ENCODE measurements at regions not wholly inside any gene's neighbourhood (a gene's known extent, or its start where the extent isn't known, plus 50 kb on each side); places are given as distances from the start of the nearest gene placed in this dataset.

DNA sequence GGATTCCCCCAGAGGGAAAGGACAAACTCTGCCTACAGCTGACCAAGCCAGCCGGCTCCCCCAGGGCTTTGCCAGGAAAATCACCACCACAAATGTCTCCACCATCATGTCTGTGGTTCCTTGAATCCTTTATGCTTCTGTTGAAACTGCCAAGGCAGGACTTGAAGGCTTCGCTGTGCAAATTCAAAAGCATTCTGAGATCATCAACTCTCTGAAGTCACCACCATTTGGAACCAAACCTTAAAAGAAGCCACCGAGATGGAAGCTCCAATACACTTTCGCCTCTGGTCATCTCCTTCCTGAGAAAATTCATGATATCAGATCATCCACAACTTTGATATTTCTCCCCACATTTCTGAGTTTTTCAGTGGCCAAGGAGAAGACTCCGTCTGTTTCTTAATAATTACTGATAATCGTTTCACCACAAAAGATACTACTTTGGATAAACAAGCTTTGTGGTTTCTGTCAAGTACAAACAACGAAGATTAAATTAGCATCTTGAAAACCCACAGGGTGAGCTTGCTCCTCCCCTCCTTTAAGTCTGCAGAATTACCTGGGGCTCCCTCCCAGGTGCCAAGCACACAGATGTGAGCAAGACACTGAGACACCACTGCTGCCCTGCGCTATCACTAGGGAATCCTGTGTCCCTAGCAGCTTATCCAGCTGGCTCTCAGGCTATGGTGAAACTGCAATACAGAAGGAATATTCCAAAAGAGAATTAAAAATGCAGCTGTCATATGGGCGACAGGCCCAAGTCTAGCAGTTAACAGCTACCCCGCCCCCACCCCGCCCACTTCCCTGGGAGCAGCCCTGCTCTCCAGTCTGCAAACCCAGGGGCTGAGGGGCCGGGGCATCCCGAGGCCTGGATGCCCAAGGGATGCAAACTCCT is 125.0 kb upstream of the TBL1X start:
- DNase-seq (ENCODE audit: low read depth in 3 of 3, low spot score in 2 of 3) = no peak

DNA sequence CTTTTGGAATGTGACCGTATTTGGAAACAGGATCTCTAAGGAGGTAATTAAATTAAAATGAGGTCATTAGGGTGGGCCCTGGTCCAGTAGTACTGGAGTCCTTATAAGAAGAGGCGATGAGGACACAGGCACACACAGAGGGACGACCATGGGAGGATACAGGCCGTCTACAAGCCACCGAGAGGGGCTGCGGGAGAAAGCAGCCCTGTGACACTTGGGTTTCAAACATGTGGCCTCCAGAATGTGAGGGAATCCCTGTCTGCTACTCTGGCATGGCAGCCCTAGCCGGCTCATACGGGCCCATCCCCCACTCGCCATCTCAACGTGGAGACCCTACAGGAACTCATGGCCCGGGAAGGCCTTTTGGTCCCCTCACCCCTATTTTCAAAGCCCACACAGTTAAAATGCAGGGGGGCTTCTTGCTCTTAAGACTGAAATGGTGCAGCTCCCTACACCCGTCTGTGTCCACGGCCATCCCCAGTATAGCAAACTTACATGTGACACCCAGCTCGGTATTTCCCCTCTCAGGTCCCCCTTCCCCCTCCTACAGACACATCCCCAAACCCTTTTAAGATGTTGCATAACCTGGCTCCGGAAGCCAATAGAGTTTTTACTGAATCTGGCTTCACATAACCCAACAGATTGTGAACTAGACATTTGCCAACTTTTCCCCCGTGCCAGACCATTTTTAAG is 124.1 kb upstream of the TBL1X start:
- DNase-seq (ENCODE audit: low read depth in 3 of 3, low spot score in 2 of 3) = no peak

DNA sequence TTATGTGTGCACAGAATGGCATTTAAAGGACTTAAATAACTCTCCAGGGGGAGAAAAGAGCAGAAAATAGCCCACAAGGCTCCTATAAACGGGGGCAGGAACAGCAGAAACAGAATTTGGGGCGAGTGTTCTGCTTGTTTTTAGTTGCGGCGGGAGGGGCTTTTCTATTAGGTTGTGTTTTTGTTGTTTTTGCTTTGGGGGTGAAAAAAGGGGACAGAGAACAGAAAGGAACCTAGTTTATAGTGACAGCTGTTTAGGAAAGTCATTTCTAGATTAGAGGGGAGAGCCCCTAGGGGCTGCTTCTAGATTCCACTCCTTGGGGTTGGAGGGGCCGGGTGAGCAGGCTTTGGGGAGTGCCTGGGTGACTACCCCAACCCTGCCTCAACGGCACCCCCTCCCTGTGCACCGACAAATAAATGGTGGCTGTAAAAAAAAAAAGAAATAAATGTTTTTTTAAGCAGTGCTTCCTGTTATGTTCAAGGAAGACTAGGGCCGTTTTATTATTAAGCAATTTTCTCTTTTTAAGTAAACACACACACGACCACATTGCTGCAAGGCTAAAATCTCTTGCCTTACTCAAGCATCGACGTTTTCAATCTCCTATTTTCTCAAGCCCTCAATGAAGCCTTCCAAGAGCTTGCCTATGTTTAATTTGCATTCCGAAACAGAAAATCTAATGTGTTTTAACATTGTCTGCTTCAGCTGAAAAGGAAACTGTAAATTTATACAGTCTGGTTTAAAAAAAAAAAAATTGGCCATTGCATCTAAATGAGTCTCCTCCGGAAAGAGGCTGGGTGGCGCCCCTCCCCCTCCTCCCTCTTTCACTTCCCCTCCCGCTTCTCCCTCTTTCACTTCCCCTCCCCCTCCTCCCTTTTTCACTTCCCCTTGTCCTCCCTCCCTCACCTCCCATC is 123.3 kb upstream of the TBL1X start:
- peak in 1 of 3 donors; percentile 39 for DNase-seq (ENCODE audit: low read depth in 3 of 3, low spot score in 2 of 3)

DNA sequence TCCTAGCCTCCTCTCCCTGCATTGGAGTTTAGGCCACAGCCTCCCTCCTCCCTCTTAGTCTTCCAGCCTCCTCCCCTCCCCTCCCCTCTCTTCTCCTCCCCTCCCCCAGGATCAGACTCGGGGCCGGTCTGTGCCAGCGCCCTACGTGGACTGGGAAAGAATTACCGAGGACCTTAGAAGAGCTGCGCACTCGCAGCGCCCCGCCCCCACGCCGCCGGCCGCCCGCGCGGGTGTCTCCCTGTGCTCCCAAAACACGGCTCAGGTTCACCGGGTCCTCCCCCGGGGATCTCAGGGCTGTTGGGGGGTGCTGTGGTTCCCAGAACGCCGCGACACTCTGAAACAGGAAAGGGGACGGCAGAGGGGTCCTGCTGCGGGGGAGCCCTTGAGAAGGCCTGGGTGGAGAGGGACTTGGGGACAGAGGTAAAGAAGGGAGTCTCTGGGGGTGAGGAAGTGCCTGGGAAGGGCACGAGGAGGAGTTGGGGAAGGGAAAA is 122.3 kb upstream of the TBL1X start:
- peak; percentile 36 to 71 (median 66) for DNase-seq (ENCODE audit: low read depth in 3 of 3, low spot score in 2 of 3)

GRCh38 chrX:9343971-9344370 is 120.9 kb upstream of the TBL1X start:
- DNase-seq (ENCODE audit: low read depth in 3 of 3, low spot score in 2 of 3) = no peak

- no peak for DNase-seq (ENCODE audit: low read depth in 3 of 3, low spot score in 2 of 3)
These were observed 118.9 kb upstream of the TBL1X start for GRCh38 chrX:9345957-9346356.

DNA sequence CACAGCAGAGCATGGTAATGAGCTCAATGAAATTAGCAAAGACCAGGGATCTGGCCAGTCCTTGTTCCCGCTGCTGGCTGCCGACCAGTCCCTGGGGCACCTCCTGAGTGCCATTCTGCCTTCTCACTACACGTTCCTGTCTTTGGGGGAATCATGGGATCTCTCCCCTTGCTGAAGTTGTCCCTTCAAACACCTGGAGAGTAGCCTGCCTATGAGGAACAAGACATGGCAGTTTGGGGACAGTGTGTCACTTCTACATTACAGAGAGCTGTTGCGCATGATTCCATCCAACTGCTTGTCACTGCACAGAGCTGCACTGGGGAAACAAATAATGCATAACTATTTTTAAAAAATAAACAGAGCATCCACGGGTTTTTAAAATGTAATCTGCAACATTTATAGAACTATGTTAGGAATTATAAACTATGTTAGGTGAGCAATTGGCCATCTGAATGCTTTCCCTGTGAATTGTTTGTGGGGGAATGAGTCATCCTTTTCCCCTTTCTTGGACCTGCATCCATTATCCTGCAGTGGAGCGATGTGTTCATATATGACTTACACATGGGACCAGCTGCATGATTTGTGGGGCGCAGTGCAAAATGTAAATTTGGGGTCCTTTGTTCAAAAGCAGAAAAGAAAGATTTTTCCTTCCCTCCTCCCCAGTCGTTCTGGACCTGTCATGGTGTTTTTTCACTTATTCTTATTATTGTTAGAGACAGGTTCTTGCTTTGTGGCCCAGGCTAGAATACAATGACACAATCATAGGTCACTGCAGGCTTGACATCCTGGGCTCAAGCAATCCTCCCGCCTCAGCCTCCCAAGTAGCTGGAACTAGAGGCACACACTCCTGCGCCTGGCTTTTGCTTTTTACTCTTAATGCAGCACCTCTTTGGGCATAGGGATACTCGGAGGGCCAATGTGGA is 115.0 kb upstream of the TBL1X start:
- DNase-seq (ENCODE audit: low read depth in 3 of 3, low spot score in 2 of 3) = no peak

- DNase-seq (ENCODE audit: low read depth in 3 of 3, low spot score in 2 of 3) = no peak
These were observed 113.7 kb upstream of the TBL1X start for GRCh38 chrX:9351126-9351525.

DNA sequence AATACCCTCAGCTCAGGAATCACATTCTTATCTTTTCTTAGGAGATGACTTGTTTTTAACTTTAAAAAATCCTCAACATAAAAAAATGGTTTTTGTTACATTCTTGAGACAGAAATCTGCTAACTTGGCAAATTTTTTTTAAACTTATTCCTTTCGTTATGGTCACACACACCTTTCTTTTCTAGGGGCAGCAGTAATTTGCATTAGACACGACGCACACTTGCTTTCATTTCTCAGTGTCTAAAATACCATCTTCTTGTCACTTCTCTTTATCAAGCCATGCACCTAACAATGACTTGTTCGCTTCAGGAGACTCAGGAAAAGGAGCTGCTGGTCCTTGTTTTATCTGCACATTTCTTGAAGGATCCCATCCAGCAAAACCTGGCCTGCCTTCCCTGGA is 112.6 kb upstream of the TBL1X start:
- DNase-seq (ENCODE audit: low read depth in 3 of 3, low spot score in 2 of 3) = no peak

DNA sequence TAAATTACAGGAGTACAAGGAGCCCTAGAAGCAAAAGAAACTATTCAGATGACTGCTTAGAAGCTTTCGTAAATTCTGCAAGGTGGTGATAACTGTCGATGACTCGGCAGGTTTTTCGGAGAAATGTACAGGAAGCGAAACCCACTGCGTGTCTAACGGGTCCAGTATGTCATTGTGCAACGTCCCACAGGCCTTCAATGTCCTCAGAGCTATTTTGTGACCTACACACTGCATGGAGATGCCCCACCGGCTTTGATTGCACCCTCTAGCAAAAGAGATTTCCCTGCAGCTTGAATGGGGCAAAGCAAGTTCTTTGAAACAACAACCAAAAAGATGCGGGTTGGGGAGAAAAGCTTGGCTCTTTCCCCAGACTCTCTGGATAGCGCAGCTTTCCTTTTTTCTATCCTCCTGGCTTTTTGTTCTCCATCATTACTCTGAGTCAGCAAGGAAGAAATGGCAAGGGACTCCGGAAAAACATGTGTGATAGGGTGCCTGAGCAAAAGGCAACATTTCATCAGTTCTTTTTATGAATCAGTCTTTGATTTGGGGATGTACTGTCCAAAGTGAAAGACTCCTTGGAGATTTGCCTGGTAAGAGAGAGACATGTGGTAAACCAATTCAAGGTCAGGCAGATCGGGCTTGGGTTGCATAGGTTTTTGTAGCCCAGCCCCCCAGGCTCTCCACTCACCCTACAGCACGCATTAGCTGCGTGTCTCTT is 112.0 kb upstream of the TBL1X start:
- no peak for DNase-seq (ENCODE audit: low read depth in 3 of 3, low spot score in 2 of 3)

DNA sequence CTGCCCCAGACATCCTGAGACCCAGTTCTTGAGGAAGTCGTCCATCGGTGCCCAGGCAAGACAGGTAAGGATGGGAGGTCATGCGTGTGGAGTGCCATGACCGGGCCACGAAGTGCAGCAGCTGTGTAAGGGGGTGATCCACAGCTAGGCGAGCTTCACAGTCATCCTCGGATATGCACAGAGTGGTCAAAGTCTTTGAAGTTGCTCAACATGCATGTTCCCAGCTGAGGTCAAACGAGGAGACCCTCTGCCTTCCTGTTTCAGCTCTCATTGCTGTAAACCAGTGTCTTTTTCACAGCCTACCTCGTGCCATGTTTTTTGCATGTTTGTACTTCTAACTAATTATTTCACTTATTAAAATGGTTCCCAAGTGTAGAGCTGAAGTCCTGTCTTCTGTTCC is 109.9 kb upstream of the TBL1X start:
- DNase-seq (ENCODE audit: low read depth in 3 of 3, low spot score in 2 of 3) = no peak

DNA sequence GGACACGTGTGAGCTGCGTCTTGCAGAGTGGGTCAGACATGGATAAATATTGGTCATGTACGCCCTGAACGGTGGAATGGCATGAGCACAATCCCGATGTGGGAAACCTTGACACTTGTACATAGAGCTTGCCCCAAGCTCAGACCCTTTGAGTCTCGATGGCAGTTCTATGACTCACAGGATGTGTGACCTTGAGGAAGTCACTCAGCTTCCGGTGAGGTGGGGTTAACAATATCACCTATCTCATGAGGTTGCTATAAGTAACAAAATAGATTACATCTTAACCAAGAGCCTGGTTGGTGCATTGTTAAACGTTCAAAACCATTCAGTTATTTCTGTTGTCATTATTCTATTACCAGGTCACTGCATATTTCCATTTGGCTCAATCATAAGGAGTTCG is 109.1 kb upstream of the TBL1X start:
- no peak for DNase-seq (ENCODE audit: low read depth in 3 of 3, low spot score in 2 of 3)

DNA sequence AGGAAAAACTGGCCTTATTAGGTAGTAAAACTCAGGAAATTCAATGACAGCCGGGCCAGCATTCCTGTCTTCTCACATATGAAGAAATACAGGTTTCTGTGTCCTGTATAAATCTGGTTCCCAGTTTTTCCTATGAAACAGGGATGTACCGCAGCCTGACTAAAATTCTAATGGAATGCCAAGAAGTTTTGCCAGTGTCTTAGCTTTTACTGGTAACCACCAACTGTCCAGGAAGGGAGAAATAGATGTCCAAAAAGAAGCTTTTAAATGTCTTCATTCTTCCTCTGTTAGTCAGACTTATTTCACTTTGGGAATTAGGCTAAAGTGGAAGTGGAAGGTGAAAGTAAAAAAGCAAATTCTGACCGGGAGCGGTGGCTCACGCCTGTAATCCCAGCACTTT is 108.0 kb upstream of the TBL1X start:
- no peak for DNase-seq (ENCODE audit: low read depth in 3 of 3, low spot score in 2 of 3)

GRCh38 chrX:9357518-9358114 is 107.2 kb upstream of the TBL1X start:
- DNase-seq (ENCODE audit: low read depth in 3 of 3, low spot score in 2 of 3) = no peak

- no peak for DNase-seq (ENCODE audit: low read depth in 3 of 3, low spot score in 2 of 3)
These were observed 102.4 kb upstream of the TBL1X start for GRCh38 chrX:9362363-9362928.

- no peak for DNase-seq (ENCODE audit: low read depth in 3 of 3, low spot score in 2 of 3)
These were observed 97.4 kb upstream of the TBL1X start for GRCh38 chrX:9367421-9367820.

GRCh38 chrX:9368262-9368661 is 96.6 kb upstream of the TBL1X start:
- DNase-seq (ENCODE audit: low read depth in 3 of 3, low spot score in 2 of 3) = no peak

- DNase-seq (ENCODE audit: low read depth in 3 of 3, low spot score in 2 of 3) = no peak
These were observed 95.0 kb upstream of the TBL1X start for GRCh38 chrX:9369802-9370291.

Data from right renal cortex interstitium (tissue), 3 donors.